Liver (tissue), 3 donors: ENCODE measurements at regions not wholly inside any gene's neighbourhood (a gene's known extent, or its start where the extent isn't known, plus 50 kb on each side); places are given as distances from the start of the nearest gene placed in this dataset.
"Not testable (repeated sequence)": the region's sequence is repeated elsewhere in the genome, so short reads cannot be mapped to it uniquely, and the experiment has no call there.

Experiments used
- JUND ChIP-seq, 2 donors: IDR thresholded peaks; 2 replicates each; pipeline ENCODE4 v1.6.1; 2016; ENCODE audit warnings: antibody characterized with exemption in 2 of 2
- MAX ChIP-seq: IDR thresholded peaks from 2 replicates; pipeline ENCODE4 v1.6.1; 2016; ENCODE audit warnings: antibody characterized with exemption
- RAD21 ChIP-seq, 2 donors: IDR thresholded peaks; 2 replicates each; pipeline ENCODE4 v1.6.1; 2016; ENCODE audit warnings: antibody characterized with exemption in 2 of 2, mild to moderate bottlenecking in 2 of 2
- TF ChIP-seq, protein P1 (sequence below): fragments of 150-350 bp; IDR thresholded peaks from 2 replicates; pipeline ENCODE4 v1.5.1; 2017; ENCODE audit warnings: improper control_type of control experiment, low read depth, low read length; ENCODE audit not compliant: missing input control
- donor health status: healthy.
- donor health status: healthy.

- TF ChIP-seq, protein P1, sequence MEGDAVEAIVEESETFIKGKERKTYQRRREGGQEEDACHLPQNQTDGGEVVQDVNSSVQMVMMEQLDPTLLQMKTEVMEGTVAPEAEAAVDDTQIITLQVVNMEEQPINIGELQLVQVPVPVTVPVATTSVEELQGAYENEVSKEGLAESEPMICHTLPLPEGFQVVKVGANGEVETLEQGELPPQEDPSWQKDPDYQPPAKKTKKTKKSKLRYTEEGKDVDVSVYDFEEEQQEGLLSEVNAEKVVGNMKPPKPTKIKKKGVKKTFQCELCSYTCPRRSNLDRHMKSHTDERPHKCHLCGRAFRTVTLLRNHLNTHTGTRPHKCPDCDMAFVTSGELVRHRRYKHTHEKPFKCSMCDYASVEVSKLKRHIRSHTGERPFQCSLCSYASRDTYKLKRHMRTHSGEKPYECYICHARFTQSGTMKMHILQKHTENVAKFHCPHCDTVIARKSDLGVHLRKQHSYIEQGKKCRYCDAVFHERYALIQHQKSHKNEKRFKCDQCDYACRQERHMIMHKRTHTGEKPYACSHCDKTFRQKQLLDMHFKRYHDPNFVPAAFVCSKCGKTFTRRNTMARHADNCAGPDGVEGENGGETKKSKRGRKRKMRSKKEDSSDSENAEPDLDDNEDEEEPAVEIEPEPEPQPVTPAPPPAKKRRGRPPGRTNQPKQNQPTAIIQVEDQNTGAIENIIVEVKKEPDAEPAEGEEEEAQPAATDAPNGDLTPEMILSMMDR, result not testable (repeated sequence)
- TF ChIP-seq MAX; RAD21 (IDR thresholded peaks at IDR 0.05); JUND (IDR thresholded peaks at IDR 0.05): not testable (repeated sequence)
Measured at GRCh38 chr18:64369830-64370440, 221.0 kb upstream of the LINC00305 start.
